ENCODE measurements at regions not wholly inside any gene's neighbourhood (a gene's known extent, or its start where the extent isn't known, plus 50 kb on each side); places are given as distances from the start of the nearest gene placed in this dataset.
"Not testable (repeated sequence)": the region's sequence is repeated elsewhere in the genome, so short reads cannot be mapped to it uniquely, and the experiment has no call there.

GRCh38 chr6:94562846-94563245 is 1014.5 kb upstream of the MANEA start:
- Histone ChIP-seq H3K9ac (ENCODE audit: low read depth in 1 of 2, low read length in 2 of 2) (no peak overlapping the region), H3K9me3 (ENCODE audit: control insufficient read depth in 2 of 2, low read length in 2 of 2) (no peaks in the 10 kb centered on the region), H3K27me3 (ENCODE audit: control insufficient read depth in 2 of 2, insufficient read depth in 2 of 2, low read length in 2 of 2) (no peaks in the 10 kb centered on the region), H3K36me3 (ENCODE audit: control insufficient read depth in 2 of 2, insufficient read depth in 2 of 2, low read length in 2 of 2) (no peaks in the 10 kb centered on the region), H3K4me3 (ENCODE audit: low read length in 2 of 2) (no peak overlapping the region), H3K4me1 (ENCODE audit: control insufficient read depth in 2 of 2, insufficient read depth in 2 of 2, low read length in 2 of 2) (no peaks in the 10 kb centered on the region), H3K27ac (ENCODE audit: low read depth in 2 of 2, low read length in 2 of 2) (no peak overlapping the region)

- H3K36me3 ChIP-seq (ENCODE audit: control insufficient read depth in 2 of 2, insufficient read depth in 2 of 2, low read length in 2 of 2) = no peaks in the 10 kb centered on the region
Measured at GRCh38 chr6:94559829-94560537, 1017.4 kb upstream of the MANEA start.

GRCh38 chr6:94557207-94557606 is 1020.1 kb upstream of the MANEA start:
- not testable (repeated sequence) for H3K9me3 ChIP-seq (ENCODE audit: control insufficient read depth in 2 of 2, low read length in 2 of 2); H3K27me3 ChIP-seq (ENCODE audit: control insufficient read depth in 2 of 2, insufficient read depth in 2 of 2, low read length in 2 of 2); H3K27ac ChIP-seq (ENCODE audit: low read depth in 2 of 2, low read length in 2 of 2); H3K36me3 ChIP-seq (ENCODE audit: control insufficient read depth in 2 of 2, insufficient read depth in 2 of 2, low read length in 2 of 2); H3K4me3 ChIP-seq (ENCODE audit: low read length in 2 of 2); H3K4me1 ChIP-seq (ENCODE audit: control insufficient read depth in 2 of 2, insufficient read depth in 2 of 2, low read length in 2 of 2); H3K9ac ChIP-seq (ENCODE audit: low read depth in 1 of 2, low read length in 2 of 2)

More at GRCh38 chr6:94559829-94560537, 1017.4 kb upstream of the MANEA start:
- no peak overlapping the region for H3K27ac ChIP-seq (ENCODE audit: low read depth in 2 of 2, low read length in 2 of 2)
- H3K9me3 ChIP-seq (ENCODE audit: control insufficient read depth in 2 of 2, low read length in 2 of 2) = no peaks in the 10 kb centered on the region
- H3K27me3 ChIP-seq (ENCODE audit: control insufficient read depth in 2 of 2, insufficient read depth in 2 of 2, low read length in 2 of 2) = no peaks in the 10 kb centered on the region
- H3K9ac ChIP-seq (ENCODE audit: low read depth in 1 of 2, low read length in 2 of 2) = no peak overlapping the region
- H3K4me1 ChIP-seq (ENCODE audit: control insufficient read depth in 2 of 2, insufficient read depth in 2 of 2, low read length in 2 of 2) = no peaks in the 10 kb centered on the region
- no peak overlapping the region for H3K4me3 ChIP-seq (ENCODE audit: low read length in 2 of 2)

- Histone ChIP-seq H3K9me3 (ENCODE audit: control insufficient read depth in 2 of 2, low read length in 2 of 2) (no peaks in the 10 kb centered on the region), H3K4me1 (ENCODE audit: control insufficient read depth in 2 of 2, insufficient read depth in 2 of 2, low read length in 2 of 2) (no peaks in the 10 kb centered on the region), H3K36me3 (ENCODE audit: control insufficient read depth in 2 of 2, insufficient read depth in 2 of 2, low read length in 2 of 2) (no peaks in the 10 kb centered on the region), H3K4me3 (ENCODE audit: low read length in 2 of 2) (no peak overlapping the region), H3K27me3 (ENCODE audit: control insufficient read depth in 2 of 2, insufficient read depth in 2 of 2, low read length in 2 of 2) (no peaks in the 10 kb centered on the region), H3K9ac (ENCODE audit: low read depth in 1 of 2, low read length in 2 of 2) (no peak overlapping the region), H3K27ac (ENCODE audit: low read depth in 2 of 2, low read length in 2 of 2) (no peak overlapping the region)
Measured at GRCh38 chr6:94548201-94548600, 1029.1 kb upstream of the MANEA start.

GRCh38 chr6:94535798-94536197 is 1041.5 kb upstream of the MANEA start:
- Histone ChIP-seq H3K36me3 (ENCODE audit: control insufficient read depth in 2 of 2, insufficient read depth in 2 of 2, low read length in 2 of 2) (no peaks in the 10 kb centered on the region), H3K27me3 (ENCODE audit: control insufficient read depth in 2 of 2, insufficient read depth in 2 of 2, low read length in 2 of 2) (no peaks in the 10 kb centered on the region), H3K27ac (ENCODE audit: low read depth in 2 of 2, low read length in 2 of 2) (no peak overlapping the region), H3K4me3 (ENCODE audit: low read length in 2 of 2) (no peak overlapping the region), H3K9me3 (ENCODE audit: control insufficient read depth in 2 of 2, low read length in 2 of 2) (no peaks in the 10 kb centered on the region), H3K4me1 (ENCODE audit: control insufficient read depth in 2 of 2, insufficient read depth in 2 of 2, low read length in 2 of 2) (no peaks in the 10 kb centered on the region), H3K9ac (ENCODE audit: low read depth in 1 of 2, low read length in 2 of 2) (no peak overlapping the region)

GRCh38 chr6:94511502-94512088 is 1065.7 kb upstream of the MANEA start:
- Histone ChIP-seq H3K27ac (ENCODE audit: low read depth in 2 of 2, low read length in 2 of 2) (no peak overlapping the region), H3K27me3 (ENCODE audit: control insufficient read depth in 2 of 2, insufficient read depth in 2 of 2, low read length in 2 of 2) (no peaks in the 10 kb centered on the region), H3K9me3 (ENCODE audit: control insufficient read depth in 2 of 2, low read length in 2 of 2) (no peaks in the 10 kb centered on the region), H3K36me3 (ENCODE audit: control insufficient read depth in 2 of 2, insufficient read depth in 2 of 2, low read length in 2 of 2) (no peaks in the 10 kb centered on the region), H3K9ac (ENCODE audit: low read depth in 1 of 2, low read length in 2 of 2) (no peak overlapping the region), H3K4me1 (ENCODE audit: control insufficient read depth in 2 of 2, insufficient read depth in 2 of 2, low read length in 2 of 2) (no peaks in the 10 kb centered on the region), H3K4me3 (ENCODE audit: low read length in 2 of 2) (no peak overlapping the region)

- Histone ChIP-seq H3K4me1 (ENCODE audit: control insufficient read depth in 2 of 2, insufficient read depth in 2 of 2, low read length in 2 of 2) (no peaks in the 10 kb centered on the region), H3K9ac (ENCODE audit: low read depth in 1 of 2, low read length in 2 of 2) (no peak overlapping the region), H3K27ac (ENCODE audit: low read depth in 2 of 2, low read length in 2 of 2) (no peak overlapping the region), H3K27me3 (ENCODE audit: control insufficient read depth in 2 of 2, insufficient read depth in 2 of 2, low read length in 2 of 2) (no peaks in the 10 kb centered on the region), H3K9me3 (ENCODE audit: control insufficient read depth in 2 of 2, low read length in 2 of 2) (no peaks in the 10 kb centered on the region), H3K4me3 (ENCODE audit: low read length in 2 of 2) (no peak overlapping the region), H3K36me3 (ENCODE audit: control insufficient read depth in 2 of 2, insufficient read depth in 2 of 2, low read length in 2 of 2) (no peaks in the 10 kb centered on the region)
Measured at GRCh38 chr6:94510877-94511276, 1066.5 kb upstream of the MANEA start.

- Histone ChIP-seq H3K9me3 (ENCODE audit: control insufficient read depth in 2 of 2, low read length in 2 of 2) (no peaks in the 10 kb centered on the region), H3K4me3 (ENCODE audit: low read length in 2 of 2) (no peak overlapping the region), H3K36me3 (ENCODE audit: control insufficient read depth in 2 of 2, insufficient read depth in 2 of 2, low read length in 2 of 2) (no peaks in the 10 kb centered on the region), H3K4me1 (ENCODE audit: control insufficient read depth in 2 of 2, insufficient read depth in 2 of 2, low read length in 2 of 2) (no peaks in the 10 kb centered on the region), H3K27ac (ENCODE audit: low read depth in 2 of 2, low read length in 2 of 2) (no peak overlapping the region), H3K27me3 (ENCODE audit: control insufficient read depth in 2 of 2, insufficient read depth in 2 of 2, low read length in 2 of 2) (no peaks in the 10 kb centered on the region), H3K9ac (ENCODE audit: low read depth in 1 of 2, low read length in 2 of 2) (no peak overlapping the region)
Measured at GRCh38 chr6:94501516-94501915, 1075.8 kb upstream of the MANEA start.

- Histone ChIP-seq H3K9ac (ENCODE audit: low read depth in 1 of 2, low read length in 2 of 2) (no peak overlapping the region), H3K27ac (ENCODE audit: low read depth in 2 of 2, low read length in 2 of 2) (no peak overlapping the region), H3K4me3 (ENCODE audit: low read length in 2 of 2) (no peak overlapping the region), H3K9me3 (ENCODE audit: control insufficient read depth in 2 of 2, low read length in 2 of 2) (no peaks in the 10 kb centered on the region), H3K27me3 (ENCODE audit: control insufficient read depth in 2 of 2, insufficient read depth in 2 of 2, low read length in 2 of 2) (no peaks in the 10 kb centered on the region), H3K36me3 (ENCODE audit: control insufficient read depth in 2 of 2, insufficient read depth in 2 of 2, low read length in 2 of 2) (no peaks in the 10 kb centered on the region), H3K4me1 (ENCODE audit: control insufficient read depth in 2 of 2, insufficient read depth in 2 of 2, low read length in 2 of 2) (no peaks in the 10 kb centered on the region)
Measured at GRCh38 chr6:94498099-94498498, 1078.7 kb upstream of the EPHA7 start.

- Histone ChIP-seq H3K36me3 (ENCODE audit: control insufficient read depth in 2 of 2, insufficient read depth in 2 of 2, low read length in 2 of 2) (no peaks in the 10 kb centered on the region), H3K9ac (ENCODE audit: low read depth in 1 of 2, low read length in 2 of 2) (no peak overlapping the region), H3K4me1 (ENCODE audit: control insufficient read depth in 2 of 2, insufficient read depth in 2 of 2, low read length in 2 of 2) (no peaks in the 10 kb centered on the region), H3K27me3 (ENCODE audit: control insufficient read depth in 2 of 2, insufficient read depth in 2 of 2, low read length in 2 of 2) (no peaks in the 10 kb centered on the region), H3K4me3 (ENCODE audit: low read length in 2 of 2) (no peak overlapping the region), H3K9me3 (ENCODE audit: control insufficient read depth in 2 of 2, low read length in 2 of 2) (no peaks in the 10 kb centered on the region), H3K27ac (ENCODE audit: low read depth in 2 of 2, low read length in 2 of 2) (no peak overlapping the region)
Measured at GRCh38 chr6:94494500-94494899, 1075.1 kb upstream of the EPHA7 start.
